ENCODE measurements at regions not wholly inside any gene's neighbourhood (a gene's known extent, or its start where the extent isn't known, plus 50 kb on each side); places are given as distances from the start of the nearest gene placed in this dataset.
A peak's percentile ranks its signal among the peaks of the same experiment; 100 is the strongest.
"Not testable (repeated sequence)": the region's sequence is repeated elsewhere in the genome, so short reads cannot be mapped to it uniquely, and the experiment has no call there.

DNA sequence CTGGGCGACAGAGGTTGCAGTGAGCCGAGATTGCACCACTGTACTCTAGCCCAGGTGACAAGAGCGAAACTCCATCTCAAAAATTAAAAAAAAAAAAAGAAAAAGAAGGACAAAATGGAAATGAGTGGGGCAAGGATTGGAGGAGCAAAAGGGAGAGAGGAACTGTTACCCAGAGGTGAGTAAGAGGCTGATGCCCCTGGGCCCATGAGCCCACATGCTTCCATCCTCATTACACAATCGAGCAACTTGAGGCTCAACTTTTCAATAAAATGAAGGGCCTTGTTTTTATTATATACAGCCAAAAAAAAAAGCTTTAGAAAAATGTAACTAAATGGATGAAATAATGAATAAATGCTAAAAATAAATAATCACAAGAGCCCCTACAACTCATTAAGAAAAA lies 91.7 kb upstream of the YWHAQ start:
- 88 to 100% (median 96%) methylated on average over 3 to 4 of the region's 4 CpGs for WGBS, 5 donors
- TF ChIP-seq POLR2AphosphoS5 (IDR thresholded peaks at IDR 0.05) (no peak), POLR2A (IDR thresholded peaks at IDR 0.05) (no peak)
- TF ChIP-seq, protein P1, sequence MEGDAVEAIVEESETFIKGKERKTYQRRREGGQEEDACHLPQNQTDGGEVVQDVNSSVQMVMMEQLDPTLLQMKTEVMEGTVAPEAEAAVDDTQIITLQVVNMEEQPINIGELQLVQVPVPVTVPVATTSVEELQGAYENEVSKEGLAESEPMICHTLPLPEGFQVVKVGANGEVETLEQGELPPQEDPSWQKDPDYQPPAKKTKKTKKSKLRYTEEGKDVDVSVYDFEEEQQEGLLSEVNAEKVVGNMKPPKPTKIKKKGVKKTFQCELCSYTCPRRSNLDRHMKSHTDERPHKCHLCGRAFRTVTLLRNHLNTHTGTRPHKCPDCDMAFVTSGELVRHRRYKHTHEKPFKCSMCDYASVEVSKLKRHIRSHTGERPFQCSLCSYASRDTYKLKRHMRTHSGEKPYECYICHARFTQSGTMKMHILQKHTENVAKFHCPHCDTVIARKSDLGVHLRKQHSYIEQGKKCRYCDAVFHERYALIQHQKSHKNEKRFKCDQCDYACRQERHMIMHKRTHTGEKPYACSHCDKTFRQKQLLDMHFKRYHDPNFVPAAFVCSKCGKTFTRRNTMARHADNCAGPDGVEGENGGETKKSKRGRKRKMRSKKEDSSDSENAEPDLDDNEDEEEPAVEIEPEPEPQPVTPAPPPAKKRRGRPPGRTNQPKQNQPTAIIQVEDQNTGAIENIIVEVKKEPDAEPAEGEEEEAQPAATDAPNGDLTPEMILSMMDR (IDR thresholded peaks at IDR 0.05 in 8 of 11, conservative IDR thresholded peaks at IDR 0.05 in 3 of 11), result no peak

GRCh38 chr2:9724565-9724964 lies 93.8 kb upstream of the YWHAQ start:
- H3K4me3 ChIP-seq, result no peak overlapping the region
- H3K9me3 ChIP-seq, result no peaks in the 10 kb centered on the region
- peak; percentile 54 for DNase-seq
- intact Hi-C loops (cut with DNase I; ENCODE audit: low total_unique reads), result no loop called here
- H3K27me3 ChIP-seq (replicated peaks in 1 of 7), result no peaks in the 10 kb centered on the region
- no peaks in the 10 kb centered on the region for H3K36me3 ChIP-seq
- no peak overlapping the region for H3K27ac ChIP-seq
- TF ChIP-seq POLR2AphosphoS5 (IDR thresholded peaks at IDR 0.05) (no peak), POLR2A (IDR thresholded peaks at IDR 0.05) (no peak)
- TF ChIP-seq, protein P1 (IDR thresholded peaks at IDR 0.05 in 8 of 11, conservative IDR thresholded peaks at IDR 0.05 in 3 of 11), result no peak
- 82 to 95% (median 83%) methylated on average over 11 of the region's 11 CpGs for WGBS, 5 donors
- no peaks in the 10 kb centered on the region for H3K4me1 ChIP-seq

More for the DNA sequence above, 91.7 kb upstream of the YWHAQ start:
- Histone ChIP-seq H3K4me1 (no peaks in the 10 kb centered on the region), H3K27ac (no peak overlapping the region), H3K36me3 (no peaks in the 10 kb centered on the region), H3K9me3 (no peaks in the 10 kb centered on the region), H3K4me3 (no peak overlapping the region), H3K27me3 (replicated peaks in 1 of 7) (no peaks in the 10 kb centered on the region)
- no peak for DNase-seq
- intact Hi-C loops (cut with DNase I; ENCODE audit: low total_unique reads), result no loop called here

DNA sequence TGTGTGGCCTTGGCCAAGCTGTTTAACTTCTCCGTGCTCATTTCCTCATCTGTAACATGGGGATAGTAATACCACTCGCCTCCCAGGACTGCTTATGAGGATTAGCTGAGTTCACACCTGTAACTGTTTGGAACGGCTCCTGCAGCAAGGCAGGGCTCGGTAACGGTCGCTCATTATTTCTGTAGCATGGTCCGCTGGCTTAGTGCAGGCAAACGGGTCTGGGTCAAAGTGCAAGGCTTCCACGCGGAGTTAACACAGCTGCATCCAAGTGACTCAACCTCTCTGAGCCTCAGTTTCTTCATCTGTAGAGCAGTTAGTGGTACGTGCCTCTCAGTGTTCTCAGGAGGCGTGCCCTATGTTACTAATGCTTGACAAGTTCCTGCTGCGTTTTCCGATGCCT lies 94.3 kb upstream of the YWHAQ start:
- WGBS, 5 donors, result 84 to 91% (median 87%) methylated on average over 14 of the region's 14 CpGs
- DNase-seq, result peak; percentile 54
- H3K9me3 ChIP-seq, result no peaks in the 10 kb centered on the region
- intact Hi-C loops (cut with DNase I; ENCODE audit: low total_unique reads), result no loop called here
- no peaks in the 10 kb centered on the region for H3K4me1 ChIP-seq
- H3K4me3 ChIP-seq, result no peak overlapping the region
- H3K36me3 ChIP-seq, result no peaks in the 10 kb centered on the region
- H3K27me3 ChIP-seq (replicated peaks in 1 of 7), result no peaks in the 10 kb centered on the region
- no peak overlapping the region for H3K27ac ChIP-seq
- TF ChIP-seq, protein P1 (IDR thresholded peaks at IDR 0.05 in 8 of 11, conservative IDR thresholded peaks at IDR 0.05 in 3 of 11), result no peak
- no peak for TF ChIP-seq POLR2A (IDR thresholded peaks at IDR 0.05)
- TF ChIP-seq POLR2AphosphoS5 (IDR thresholded peaks at IDR 0.05), result no peak

GRCh38 chr2:9726016-9726415 lies 95.2 kb upstream of the YWHAQ start:
- H3K36me3 ChIP-seq; intact Hi-C loops (cut with DNase I; ENCODE audit: low total_unique reads); H3K27me3 ChIP-seq (replicated peaks in 1 of 7); H3K4me3 ChIP-seq; H3K27ac ChIP-seq; H3K9me3 ChIP-seq; DNase-seq; H3K4me1 ChIP-seq: not testable (repeated sequence)
- WGBS, 5 donors, result 91 to 99% (median 93%) methylated on average over 3 of the region's 3 CpGs

- H3K27ac ChIP-seq; H3K36me3 ChIP-seq; H3K4me3 ChIP-seq; DNase-seq; H3K4me1 ChIP-seq; intact Hi-C loops (cut with DNase I; ENCODE audit: low total_unique reads); H3K27me3 ChIP-seq (replicated peaks in 1 of 7): not testable (repeated sequence)
- H3K9me3 ChIP-seq, result peaks cover 2 to 22% (median 14%) of the 10 kb centered on the region in 8 donors
- 87 to 97% (median 89%) methylated on average over 4 of the region's 4 CpGs for WGBS, 5 donors
These were observed 99.7 kb upstream of the YWHAQ start for GRCh38 chr2:9730523-9730922.
